Neuronal stem cell (in vitro differentiated cells): ENCODE measurements at regions not wholly inside any gene's neighbourhood (a gene's known extent, or its start where the extent isn't known, plus 50 kb on each side); places are given as distances from the start of the nearest gene placed in this dataset.
"Not testable (repeated sequence)": the region's sequence is repeated elsewhere in the genome, so short reads cannot be mapped to it uniquely, and the experiment has no call there.

Experiments
- DNase-seq: peaks from one replicate; pipeline ENCODE4 v3.0.0-alpha.2; 2013; ENCODE audit warnings: low spot score
- H2AFZ ChIP-seq: one replicate; pipeline ENCODE4 v1.6.1; 2013; ENCODE audit warnings: mild to moderate bottlenecking, low read length, inconsistent platforms
- H2AK5ac ChIP-seq: 2 replicates; pipeline ENCODE4 v1.6.1; 2013; ENCODE audit warnings: low read depth, mild to moderate bottlenecking, inconsistent platforms, low read length, moderate library complexity, mixed read lengths
- H2BK120ac ChIP-seq: 2 replicates; pipeline ENCODE4 v1.6.1; 2013; ENCODE audit warnings: low read depth, mild to moderate bottlenecking, inconsistent platforms, low read length, moderate library complexity, mixed read lengths
- H2BK12ac ChIP-seq: one replicate; pipeline ENCODE4 v1.6.1; 2013; ENCODE audit warnings: low read length, inconsistent platforms
- H2BK15ac ChIP-seq: 2 replicates; pipeline ENCODE4 v1.6.1; 2013; ENCODE audit warnings: mild to moderate bottlenecking, low read length, inconsistent platforms, mixed read lengths
- H2BK5ac ChIP-seq: one replicate; pipeline ENCODE4 v1.6.1; 2013; ENCODE audit warnings: inconsistent platforms, mild to moderate bottlenecking, low read length, moderate library complexity
- H3K14ac ChIP-seq: one replicate; pipeline ENCODE4 v1.6.1; 2013; ENCODE audit warnings: low read length, inconsistent platforms
- H3K18ac ChIP-seq: 2 replicates; pipeline ENCODE4 v1.6.1; 2013; ENCODE audit warnings: low read length, inconsistent platforms
- H3K23ac ChIP-seq: 2 replicates; pipeline ENCODE4 v1.6.1; 2013; ENCODE audit warnings: low read depth, mild to moderate bottlenecking, mixed read lengths, low read length, inconsistent platforms; ENCODE audit not compliant: poor library complexity
- H3K27ac ChIP-seq: replicated peaks from 3 replicates; pipeline ENCODE4 v1.5.1; 2013; ENCODE audit warnings: low read length, inconsistent platforms
- H3K27me3 ChIP-seq, 3 experiments: 2 replicates each; pipeline ENCODE4 v1.6.1; 2013; ENCODE audit warnings: low read length in 3 of 3, mild to moderate bottlenecking in 2 of 3, inconsistent platforms in 1 of 3, low read depth in 1 of 3, mixed read lengths in 1 of 3, moderate library complexity in 1 of 3; ENCODE audit not compliant: control insufficient read depth in 3 of 3, insufficient read depth in 3 of 3
- H3K36me3 ChIP-seq, 2 donors: replicated peaks in 1 of 2; 2 replicates each; pipeline ENCODE4 v1.6.1; 2013; ENCODE audit warnings: low read length in 2 of 2; ENCODE audit not compliant: control insufficient read depth in 2 of 2, insufficient read depth in 2 of 2
- H3K4ac ChIP-seq: 2 replicates; pipeline ENCODE4 v1.6.1; 2013; ENCODE audit warnings: inconsistent platforms, mild to moderate bottlenecking, low read length, moderate library complexity
- H3K4me1 ChIP-seq, 2 donors: 1 replicate in 1 of 2; 2 replicates in 1 of 2; pipeline ENCODE4 v1.6.1; 2013; ENCODE audit warnings: low read length in 2 of 2, low read depth in 1 of 2; ENCODE audit not compliant: control insufficient read depth in 2 of 2, insufficient read depth in 1 of 2
- H3K4me2 ChIP-seq: one replicate; pipeline ENCODE4 v1.6.1; 2013; ENCODE audit warnings: mild to moderate bottlenecking, low read length, inconsistent platforms; ENCODE audit not compliant: insufficient read depth, poor library complexity, severe bottlenecking
- H3K4me3 ChIP-seq, 2 donors: 2 replicates each; pipeline ENCODE4 v1.5.1; 2013; ENCODE audit warnings: low read length in 2 of 2, mild to moderate bottlenecking in 2 of 2, inconsistent platforms in 1 of 2, moderate library complexity in 1 of 2
- H3K79me1 ChIP-seq: one replicate; pipeline ENCODE4 v1.6.1; 2013; ENCODE audit warnings: low read depth, mild to moderate bottlenecking, inconsistent platforms, low read length, moderate library complexity
- H3K9ac ChIP-seq: one replicate; pipeline ENCODE4 v1.6.1; 2013; ENCODE audit warnings: mild to moderate bottlenecking, low read depth, low read length, inconsistent platforms; ENCODE audit not compliant: poor library complexity
- H3K9me3 ChIP-seq, 2 donors: replicated peaks in 1 of 2; 2 replicates each; pipeline versions ENCODE3 to v1.6.1; 2013; ENCODE audit warnings: low read length in 2 of 2, mild to moderate bottlenecking in 2 of 2, inconsistent platforms in 1 of 2, low read depth in 1 of 2, mixed read lengths in 1 of 2, moderate library complexity in 1 of 2; ENCODE audit not compliant: control insufficient read depth in 2 of 2, insufficient read depth in 1 of 2
- H4K8ac ChIP-seq: one replicate; pipeline ENCODE4 v1.6.1; 2013; ENCODE audit warnings: low read depth, mild to moderate bottlenecking, inconsistent platforms, low read length, moderate library complexity
- H4K91ac ChIP-seq: one replicate; pipeline ENCODE4 v1.6.1; 2013; ENCODE audit warnings: low read length, low read depth, mild to moderate bottlenecking, inconsistent platforms; ENCODE audit not compliant: poor library complexity
- WGBS, 2 donors: extraction: QIAGEN DNeasy Blood & Tissue Kit; methylation state at CpG; one replicate each; pipeline ENCODE4 v1.1.7; 2013; ENCODE audit warnings: missing lambda C conversion rate in 2 of 2, mixed read lengths in 1 of 2; ENCODE audit not compliant: insufficient read length in 2 of 2, insufficient replicate concordance in 1 of 2; ENCODE audit errors: extremely low coverage in 2 of 2; 5-methylcytosine and 5-hydroxymethylcytosine counted together

GRCh38 chr21:28837426-28837825 lies 155.3 kb downstream of the LTN1 start:
- H3K4me2 ChIP-seq, H3K79me1 ChIP-seq, H2BK15ac ChIP-seq, H3K36me3 ChIP-seq, H3K14ac ChIP-seq, H4K91ac ChIP-seq, H2BK120ac ChIP-seq, H3K27me3 ChIP-seq, H3K23ac ChIP-seq, H2BK12ac ChIP-seq, H3K9me3 ChIP-seq, H3K4me1 ChIP-seq, DNase-seq, H2AK5ac ChIP-seq, H3K18ac ChIP-seq, H4K8ac ChIP-seq, H2AFZ ChIP-seq, H3K27ac ChIP-seq, H3K4me3 ChIP-seq, H3K4ac ChIP-seq, H3K9ac ChIP-seq, H2BK5ac ChIP-seq: not testable (repeated sequence)
- no CpG with 5 or more reads among the region's 1 CpG for WGBS, 2 donors

DNA sequence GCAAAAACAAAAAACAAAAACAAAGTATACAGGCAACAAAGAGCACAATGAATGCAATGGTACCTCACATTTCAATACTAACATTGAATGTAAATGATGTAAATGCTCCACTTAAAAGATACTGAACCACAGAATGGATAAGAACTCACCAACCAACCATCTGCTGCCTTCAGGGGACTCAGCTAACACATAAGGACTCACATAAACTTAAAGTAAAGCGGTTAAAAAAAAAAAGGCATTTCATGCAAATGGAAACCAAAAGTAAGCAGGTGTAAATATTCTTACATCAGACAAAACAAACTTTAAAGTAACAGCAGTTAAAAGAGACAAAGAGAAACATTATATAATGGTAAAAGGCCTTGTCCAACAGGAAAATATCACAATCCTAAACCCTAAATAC lies 156.1 kb downstream of the LTN1 start:
- H3K4me3 ChIP-seq, H3K14ac ChIP-seq, H3K27ac ChIP-seq, H3K9me3 ChIP-seq, H2AK5ac ChIP-seq, H4K8ac ChIP-seq, H3K9ac ChIP-seq, H3K27me3 ChIP-seq, H2BK12ac ChIP-seq, H3K4ac ChIP-seq, H3K4me2 ChIP-seq, H3K4me1 ChIP-seq, H3K18ac ChIP-seq, H3K79me1 ChIP-seq, H2BK120ac ChIP-seq, H3K23ac ChIP-seq, H4K91ac ChIP-seq, H2BK15ac ChIP-seq, H2AFZ ChIP-seq, H3K36me3 ChIP-seq, DNase-seq, H2BK5ac ChIP-seq: not testable (repeated sequence)
- WGBS, 2 donors, result no CpG with 5 or more reads among the region's 1 CpG

DNA sequence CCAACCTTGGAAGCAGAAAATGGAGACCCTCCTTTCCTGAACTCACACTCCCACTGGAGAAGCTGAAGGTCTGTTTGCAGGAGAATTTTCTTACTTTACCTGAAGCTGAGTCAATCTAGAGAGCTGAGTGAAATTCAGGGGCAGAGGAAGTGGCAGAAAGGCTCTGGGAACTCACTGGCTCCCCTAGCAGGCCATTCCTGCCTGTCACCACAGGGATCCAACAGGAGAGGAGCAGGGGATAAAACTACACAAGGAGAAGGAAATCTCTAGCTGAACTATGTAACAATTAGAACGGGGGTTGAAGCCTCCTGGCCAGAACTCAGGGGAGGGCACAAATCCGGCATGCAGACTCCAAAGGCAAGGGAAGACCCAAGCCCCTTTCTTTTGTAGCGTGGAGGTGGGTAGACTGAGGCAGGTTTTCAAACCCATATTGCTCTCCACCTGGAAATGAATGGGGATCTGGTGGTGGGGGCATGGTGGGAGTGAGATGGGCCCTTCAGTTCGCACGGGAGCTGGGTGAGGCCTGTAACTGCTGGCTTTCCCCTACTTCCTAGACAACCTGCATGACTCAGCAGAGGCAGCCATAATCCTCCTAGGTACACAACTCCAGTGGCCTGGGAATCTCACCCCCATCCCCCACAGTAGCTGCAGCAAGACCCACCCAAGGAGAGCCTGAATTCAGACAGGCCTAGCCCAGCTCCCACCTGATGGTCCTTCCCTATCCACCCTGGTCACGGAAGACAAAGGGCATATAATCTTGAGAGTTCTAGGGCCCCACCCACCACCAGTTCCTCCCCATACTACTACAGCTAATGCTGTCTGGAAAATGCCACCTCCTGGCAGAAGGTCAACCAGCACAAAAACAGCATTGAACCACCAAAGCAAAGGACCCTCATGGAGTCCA lies 158.1 kb downstream of the LTN1 start:
- H3K4me3 ChIP-seq, result no peak overlapping the region
- no peaks in the 10 kb centered on the region for H3K79me1 ChIP-seq
- no peak overlapping the region for H2AFZ ChIP-seq
- no peak overlapping the region for H2BK120ac ChIP-seq
- H2AK5ac ChIP-seq, result no peak overlapping the region
- no peak overlapping the region for H2BK5ac ChIP-seq
- H3K36me3 ChIP-seq, result no peaks in the 10 kb centered on the region
- H3K4me2 ChIP-seq, result no peak overlapping the region
- no peak overlapping the region for H3K14ac ChIP-seq
- H2BK15ac ChIP-seq, result no peak overlapping the region
- no peak overlapping the region for H3K23ac ChIP-seq
- no peak overlapping the region for H4K8ac ChIP-seq
- H4K91ac ChIP-seq, result no peak overlapping the region
- H3K18ac ChIP-seq, result peak overlapping the region; percentile 11
- H2BK12ac ChIP-seq, result no peak overlapping the region
- no peaks in the 10 kb centered on the region for H3K27me3 ChIP-seq
- DNase-seq, result no peak
- WGBS, 2 donors, result no CpG with 5 or more reads among the region's 6 CpGs
- no peak overlapping the region for H3K27ac ChIP-seq
- no peak overlapping the region for H3K9ac ChIP-seq
- no peaks in the 10 kb centered on the region for H3K4me1 ChIP-seq
- no peak overlapping the region for H3K4ac ChIP-seq
- H3K9me3 ChIP-seq, result no peaks in the 10 kb centered on the region

DNA sequence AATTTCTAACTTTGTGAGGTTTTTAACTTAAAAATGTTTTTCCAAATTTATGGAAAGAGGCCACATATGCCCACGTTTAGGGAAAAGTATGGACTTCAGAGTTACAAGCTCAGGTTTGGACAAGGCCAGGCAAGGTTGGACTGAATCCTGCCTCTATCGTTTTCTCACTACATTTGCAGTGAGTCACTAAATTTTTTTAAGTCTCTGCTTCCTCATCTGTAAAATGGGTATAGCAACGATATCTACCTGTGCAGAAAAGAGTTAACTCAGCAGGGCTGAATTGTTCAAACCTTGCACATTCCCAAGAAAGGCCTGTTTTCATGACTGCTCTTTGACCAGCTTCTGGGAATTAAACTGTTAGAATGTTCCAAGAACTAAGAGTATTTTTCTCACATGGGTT lies 159.1 kb downstream of the LTN1 start:
- H3K14ac ChIP-seq, result no peak overlapping the region
- no peak overlapping the region for H2BK5ac ChIP-seq
- no peaks in the 10 kb centered on the region for H3K36me3 ChIP-seq
- H3K23ac ChIP-seq, result no peak overlapping the region
- no peaks in the 10 kb centered on the region for H3K9me3 ChIP-seq
- no peak overlapping the region for H3K4me3 ChIP-seq
- no peak overlapping the region for H3K18ac ChIP-seq
- no peak overlapping the region for H2BK15ac ChIP-seq
- H2AFZ ChIP-seq, result no peak overlapping the region
- H3K27ac ChIP-seq, result no peak overlapping the region
- H3K79me1 ChIP-seq, result no peaks in the 10 kb centered on the region
- no peak overlapping the region for H4K91ac ChIP-seq
- H2AK5ac ChIP-seq, result no peak overlapping the region
- no peak for DNase-seq
- H3K4ac ChIP-seq, result no peak overlapping the region
- no peak overlapping the region for H3K9ac ChIP-seq
- WGBS, 2 donors, result no CpG with 5 or more reads among the region's 3 CpGs
- H3K4me1 ChIP-seq, result no peaks in the 10 kb centered on the region
- H2BK120ac ChIP-seq, result no peak overlapping the region
- H4K8ac ChIP-seq, result no peak overlapping the region
- no peak overlapping the region for H3K4me2 ChIP-seq
- no peaks in the 10 kb centered on the region for H3K27me3 ChIP-seq
- no peak overlapping the region for H2BK12ac ChIP-seq
